GM23338 (cell line): ENCODE measurements at regions not wholly inside any gene's neighbourhood (a gene's known extent, or its start where the extent isn't known, plus 50 kb on each side); places are given as distances from the start of the nearest gene placed in this dataset.
A peak's percentile ranks its signal among the peaks of the same experiment; 100 is the strongest.

Experiments
- ATAC-seq: fragments of 200-7000 bp; cut with Tn5 transposase; 3 replicates; pipeline ENCODE4 v1.9.1; 2020
- DNase-seq: peaks from one replicate; pipeline ENCODE4 v3.0.0-alpha.2; 2015; ENCODE audit warnings: low spot score
- H2AFZ ChIP-seq: fragments of 200-600 bp; sonication (generic); 2 replicates; pipeline ENCODE4 v1.8.0; 2016; ENCODE audit warnings: antibody characterized with exemption, mild to moderate bottlenecking, moderate library complexity
- H3F3A ChIP-seq: fragments of 200-600 bp; sonication (generic); replicated peaks from 2 replicates; pipeline ENCODE4 v1.8.0; 2017; ENCODE audit warnings: antibody characterized with exemption, mixed run types, low read depth
- H3K27ac ChIP-seq: fragments of 200-600 bp; sonication (generic); 2 replicates; pipeline ENCODE4 v1.6.1; 2016; ENCODE audit warnings: low read depth
- H3K27me3 ChIP-seq: fragments of 200-600 bp; sonication (generic); 2 replicates; pipeline ENCODE4 v1.8.0; 2016; ENCODE audit warnings: mild to moderate bottlenecking, mixed run types, moderate library complexity; ENCODE audit not compliant: insufficient read depth
- H3K36me3 ChIP-seq: fragments of 200-600 bp; sonication (generic); 2 replicates; pipeline ENCODE4 v1.8.0; 2016; ENCODE audit warnings: mild to moderate bottlenecking; ENCODE audit not compliant: insufficient read depth
- H3K4me1 ChIP-seq: fragments of 200-600 bp; sonication (generic); 2 replicates; pipeline ENCODE4 v1.8.0; 2016; ENCODE audit warnings: mild to moderate bottlenecking, moderate library complexity; ENCODE audit not compliant: insufficient read depth
- H3K4me2 ChIP-seq: fragments of 200-600 bp; sonication (generic); 2 replicates; pipeline ENCODE4 v1.7.1; 2017; ENCODE audit warnings: mixed run types
- H3K4me3 ChIP-seq: fragments of 200-600 bp; sonication (generic); 2 replicates; pipeline ENCODE4 v1.6.1; 2016; ENCODE audit warnings: mixed run types
- H3K79me2 ChIP-seq: fragments of 200-600 bp; sonication (generic); replicated peaks from 2 replicates; pipeline ENCODE4 v1.8.0; 2017; ENCODE audit warnings: mild to moderate bottlenecking; ENCODE audit not compliant: insufficient read depth
- H3K9me2 ChIP-seq: fragments of 200-600 bp; sonication (generic); 2 replicates; pipeline ENCODE4 v1.8.0; 2017; ENCODE audit not compliant: insufficient read depth
- H4K20me1 ChIP-seq: fragments of 200-600 bp; sonication (generic); replicated peaks from 2 replicates; pipeline ENCODE4 v1.8.0; 2017; ENCODE audit warnings: mild to moderate bottlenecking; ENCODE audit not compliant: insufficient read depth
- H3K27ac Mint-ChIP-seq: 2 replicates; pipeline ENCODE4 v1.8.0; 2020; ENCODE audit warnings: inconsistent platforms, mild to moderate bottlenecking, moderate library complexity, mixed read lengths
- H3K27me3 Mint-ChIP-seq: 3 replicates; pipeline ENCODE4 v1.8.0; 2022; ENCODE audit warnings: low read depth, mild to moderate bottlenecking, moderate library complexity, mixed read lengths, inconsistent platforms; ENCODE audit not compliant: insufficient read depth, poor library complexity
- H3K36me3 Mint-ChIP-seq: 3 replicates; pipeline ENCODE4 v1.8.0; 2021; ENCODE audit warnings: low read depth, mild to moderate bottlenecking, inconsistent platforms, moderate library complexity, mixed read lengths
- H3K4me1 Mint-ChIP-seq: 3 replicates; pipeline ENCODE4 v1.8.0; 2020; ENCODE audit warnings: mild to moderate bottlenecking, inconsistent platforms, mixed read lengths
- H3K4me3 Mint-ChIP-seq: 3 replicates; pipeline ENCODE4 v1.8.0; 2021; ENCODE audit warnings: moderate library complexity, mild to moderate bottlenecking, inconsistent platforms, mixed read lengths
- H3K9me3 Mint-ChIP-seq: 3 replicates; pipeline ENCODE4 v1.8.0; 2020; ENCODE audit warnings: moderate library complexity, mild to moderate bottlenecking, inconsistent platforms, mixed read lengths
- CREB1 ChIP-seq: fragments of 250-450 bp; sonication (Bioruptor Pico); IDR thresholded peaks from 2 replicates; pipeline ENCODE4 v1.5.0; 2020; ENCODE audit warnings: low read depth, mild to moderate bottlenecking, moderate library complexity
- JUNB ChIP-seq: IDR thresholded peaks from one replicate; pipeline ENCODE4 v1.6.1; 2016; ENCODE audit warnings: antibody characterized with exemption; ENCODE audit not compliant: unreplicated experiment
- NANOG ChIP-seq: IDR thresholded peaks from 2 replicates; pipeline ENCODE4 v1.6.1; 2016; ENCODE audit warnings: antibody characterized with exemption, borderline replicate concordance
- STAT1 ChIP-seq: IDR thresholded peaks from one replicate; pipeline ENCODE4 v1.6.1; 2016; ENCODE audit warnings: antibody characterized with exemption; ENCODE audit not compliant: unreplicated experiment
- ZNF114 ChIP-seq: fragments of 250-450 bp; sonication (Bioruptor Pico); IDR thresholded peaks from 2 replicates; pipeline ENCODE4 v1.5.0; 2020; ENCODE audit warnings: mild to moderate bottlenecking, moderate library complexity
- TF ChIP-seq, protein P1 (sequence below): fragments of 250-450 bp; sonication (Bioruptor Pico); IDR thresholded peaks from 2 replicates; pipeline ENCODE4 v1.5.0; 2020; ENCODE audit warnings: mild to moderate bottlenecking, moderate library complexity
- TF ChIP-seq, protein P2 (sequence below), 2 experiments: fragments of 200-600 bp in 1 of 2; sonication (generic) in 1 of 2; conservative IDR thresholded peaks; 2 replicates each; pipeline versions ENCODE4 v1.5.1 to v1.6.1; 2016 to 2017; ENCODE audit warnings: antibody characterized with exemption in 2 of 2, low read depth in 2 of 2, mild to moderate bottlenecking in 2 of 2, moderate library complexity in 1 of 2

- no peaks in the 10 kb centered on the region for H3K27me3 Mint-ChIP-seq
- H2AFZ ChIP-seq = no peak overlapping the region
These were observed 279.0 kb downstream of the ARAP2 start for GRCh38 chr4:35965300-35965699.

GRCh38 chr4:35966566-35966965 is 277.7 kb downstream of the ARAP2 start:
- H4K20me1 ChIP-seq = no peaks in the 10 kb centered on the region
- no peaks in the 10 kb centered on the region for H3K79me2 ChIP-seq
- no peaks in the 10 kb centered on the region for H3K36me3 ChIP-seq
- H3K27ac ChIP-seq = no peak overlapping the region
- Mint-ChIP-seq H3K27ac (no peak overlapping the region), H3K4me1 (no peaks in the 10 kb centered on the region), H3K4me3 (no peak overlapping the region), H3K9me3 (no peaks in the 10 kb centered on the region), H3K27me3 (no peaks in the 10 kb centered on the region), H3K36me3 (no peaks in the 10 kb centered on the region)
- H3K9me2 ChIP-seq = no peaks in the 10 kb centered on the region
- no peak overlapping the region for H3K4me3 ChIP-seq
- DNase-seq (no peak), ATAC-seq (no peak)
- no peak overlapping the region for H3K4me2 ChIP-seq
- no peaks in the 10 kb centered on the region for H3F3A ChIP-seq
- no peaks in the 10 kb centered on the region for H3K4me1 ChIP-seq
- no peaks in the 10 kb centered on the region for H3K27me3 ChIP-seq
- TF ChIP-seq STAT1 = no peak
- no peak overlapping the region for H2AFZ ChIP-seq

More at GRCh38 chr4:35965300-35965699, 279.0 kb downstream of the ARAP2 start:
- no peak for DNase-seq
- no peaks in the 10 kb centered on the region for H3K9me3 Mint-ChIP-seq
- no peak overlapping the region for H3K27ac ChIP-seq
- H3K27ac Mint-ChIP-seq = no peak overlapping the region
- no peaks in the 10 kb centered on the region for H4K20me1 ChIP-seq
- no peaks in the 10 kb centered on the region for H3K79me2 ChIP-seq
- no peaks in the 10 kb centered on the region for H3K27me3 ChIP-seq
- H3K4me1 Mint-ChIP-seq = no peaks in the 10 kb centered on the region
- no peak overlapping the region for H3K4me3 Mint-ChIP-seq
- ATAC-seq = no peak
- no peaks in the 10 kb centered on the region for H3K4me1 ChIP-seq
- no peaks in the 10 kb centered on the region for H3K9me2 ChIP-seq
- no peak overlapping the region for H3K4me2 ChIP-seq
- no peaks in the 10 kb centered on the region for H3K36me3 Mint-ChIP-seq
- H3K4me3 ChIP-seq = no peak overlapping the region
- TF ChIP-seq JUNB = no peak
- no peak for TF ChIP-seq ZNF114 (CRISPR knock-in tag)
- no peaks in the 10 kb centered on the region for H3F3A ChIP-seq
- H3K36me3 ChIP-seq = no peaks in the 10 kb centered on the region

DNA sequence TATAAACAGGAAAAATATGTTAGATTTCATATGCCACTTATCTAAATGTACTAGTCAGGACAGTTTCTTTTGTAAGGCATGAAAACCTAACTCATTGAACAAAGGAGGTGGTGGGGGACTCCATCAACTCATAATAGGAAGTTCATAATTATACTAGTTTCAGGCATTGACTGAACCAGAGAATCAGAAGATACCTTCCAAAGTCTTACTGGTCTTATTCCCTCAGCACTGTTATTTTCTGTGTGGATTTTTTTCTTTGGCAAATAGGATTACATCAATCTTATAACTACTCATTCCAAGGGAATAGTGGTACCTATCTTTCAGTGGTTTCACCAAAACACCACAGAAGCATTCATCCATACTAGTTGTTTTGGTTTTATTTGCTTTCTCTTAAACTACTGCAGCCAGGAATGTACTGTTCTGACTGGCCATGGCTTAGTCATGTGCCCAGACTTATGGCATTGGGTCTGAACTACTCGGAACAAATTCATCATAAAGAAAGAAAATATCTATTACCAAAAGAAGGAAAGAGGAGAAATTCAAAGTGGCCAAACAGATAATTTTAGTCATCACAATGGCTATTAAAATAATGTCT is 273.9 kb downstream of the ARAP2 start:
- DNase-seq (no peak), ATAC-seq (no peak)
- no peak overlapping the region for H3K4me3 Mint-ChIP-seq
- Histone ChIP-seq H3K4me3 (no peak overlapping the region), H3K4me1 (no peaks in the 10 kb centered on the region), H3K9me2 (no peaks in the 10 kb centered on the region), H3K36me3 (no peaks in the 10 kb centered on the region), H3F3A (no peaks in the 10 kb centered on the region), H3K79me2 (no peaks in the 10 kb centered on the region), H3K4me2 (no peak overlapping the region), H3K27me3 (no peaks in the 10 kb centered on the region), H3K27ac (no peak overlapping the region), H2AFZ (0 out of 2 replicates have a peak overlapping the region, but pooled peaks have one; percentile 52), H4K20me1 (no peaks in the 10 kb centered on the region)
- H3K36me3 Mint-ChIP-seq = no peaks in the 10 kb centered on the region
- no peaks in the 10 kb centered on the region for H3K4me1 Mint-ChIP-seq
- H3K27me3 Mint-ChIP-seq = no peaks in the 10 kb centered on the region
- H3K9me3 Mint-ChIP-seq = no peaks in the 10 kb centered on the region
- H3K27ac Mint-ChIP-seq = no peak overlapping the region
- TF ChIP-seq, protein P1, sequence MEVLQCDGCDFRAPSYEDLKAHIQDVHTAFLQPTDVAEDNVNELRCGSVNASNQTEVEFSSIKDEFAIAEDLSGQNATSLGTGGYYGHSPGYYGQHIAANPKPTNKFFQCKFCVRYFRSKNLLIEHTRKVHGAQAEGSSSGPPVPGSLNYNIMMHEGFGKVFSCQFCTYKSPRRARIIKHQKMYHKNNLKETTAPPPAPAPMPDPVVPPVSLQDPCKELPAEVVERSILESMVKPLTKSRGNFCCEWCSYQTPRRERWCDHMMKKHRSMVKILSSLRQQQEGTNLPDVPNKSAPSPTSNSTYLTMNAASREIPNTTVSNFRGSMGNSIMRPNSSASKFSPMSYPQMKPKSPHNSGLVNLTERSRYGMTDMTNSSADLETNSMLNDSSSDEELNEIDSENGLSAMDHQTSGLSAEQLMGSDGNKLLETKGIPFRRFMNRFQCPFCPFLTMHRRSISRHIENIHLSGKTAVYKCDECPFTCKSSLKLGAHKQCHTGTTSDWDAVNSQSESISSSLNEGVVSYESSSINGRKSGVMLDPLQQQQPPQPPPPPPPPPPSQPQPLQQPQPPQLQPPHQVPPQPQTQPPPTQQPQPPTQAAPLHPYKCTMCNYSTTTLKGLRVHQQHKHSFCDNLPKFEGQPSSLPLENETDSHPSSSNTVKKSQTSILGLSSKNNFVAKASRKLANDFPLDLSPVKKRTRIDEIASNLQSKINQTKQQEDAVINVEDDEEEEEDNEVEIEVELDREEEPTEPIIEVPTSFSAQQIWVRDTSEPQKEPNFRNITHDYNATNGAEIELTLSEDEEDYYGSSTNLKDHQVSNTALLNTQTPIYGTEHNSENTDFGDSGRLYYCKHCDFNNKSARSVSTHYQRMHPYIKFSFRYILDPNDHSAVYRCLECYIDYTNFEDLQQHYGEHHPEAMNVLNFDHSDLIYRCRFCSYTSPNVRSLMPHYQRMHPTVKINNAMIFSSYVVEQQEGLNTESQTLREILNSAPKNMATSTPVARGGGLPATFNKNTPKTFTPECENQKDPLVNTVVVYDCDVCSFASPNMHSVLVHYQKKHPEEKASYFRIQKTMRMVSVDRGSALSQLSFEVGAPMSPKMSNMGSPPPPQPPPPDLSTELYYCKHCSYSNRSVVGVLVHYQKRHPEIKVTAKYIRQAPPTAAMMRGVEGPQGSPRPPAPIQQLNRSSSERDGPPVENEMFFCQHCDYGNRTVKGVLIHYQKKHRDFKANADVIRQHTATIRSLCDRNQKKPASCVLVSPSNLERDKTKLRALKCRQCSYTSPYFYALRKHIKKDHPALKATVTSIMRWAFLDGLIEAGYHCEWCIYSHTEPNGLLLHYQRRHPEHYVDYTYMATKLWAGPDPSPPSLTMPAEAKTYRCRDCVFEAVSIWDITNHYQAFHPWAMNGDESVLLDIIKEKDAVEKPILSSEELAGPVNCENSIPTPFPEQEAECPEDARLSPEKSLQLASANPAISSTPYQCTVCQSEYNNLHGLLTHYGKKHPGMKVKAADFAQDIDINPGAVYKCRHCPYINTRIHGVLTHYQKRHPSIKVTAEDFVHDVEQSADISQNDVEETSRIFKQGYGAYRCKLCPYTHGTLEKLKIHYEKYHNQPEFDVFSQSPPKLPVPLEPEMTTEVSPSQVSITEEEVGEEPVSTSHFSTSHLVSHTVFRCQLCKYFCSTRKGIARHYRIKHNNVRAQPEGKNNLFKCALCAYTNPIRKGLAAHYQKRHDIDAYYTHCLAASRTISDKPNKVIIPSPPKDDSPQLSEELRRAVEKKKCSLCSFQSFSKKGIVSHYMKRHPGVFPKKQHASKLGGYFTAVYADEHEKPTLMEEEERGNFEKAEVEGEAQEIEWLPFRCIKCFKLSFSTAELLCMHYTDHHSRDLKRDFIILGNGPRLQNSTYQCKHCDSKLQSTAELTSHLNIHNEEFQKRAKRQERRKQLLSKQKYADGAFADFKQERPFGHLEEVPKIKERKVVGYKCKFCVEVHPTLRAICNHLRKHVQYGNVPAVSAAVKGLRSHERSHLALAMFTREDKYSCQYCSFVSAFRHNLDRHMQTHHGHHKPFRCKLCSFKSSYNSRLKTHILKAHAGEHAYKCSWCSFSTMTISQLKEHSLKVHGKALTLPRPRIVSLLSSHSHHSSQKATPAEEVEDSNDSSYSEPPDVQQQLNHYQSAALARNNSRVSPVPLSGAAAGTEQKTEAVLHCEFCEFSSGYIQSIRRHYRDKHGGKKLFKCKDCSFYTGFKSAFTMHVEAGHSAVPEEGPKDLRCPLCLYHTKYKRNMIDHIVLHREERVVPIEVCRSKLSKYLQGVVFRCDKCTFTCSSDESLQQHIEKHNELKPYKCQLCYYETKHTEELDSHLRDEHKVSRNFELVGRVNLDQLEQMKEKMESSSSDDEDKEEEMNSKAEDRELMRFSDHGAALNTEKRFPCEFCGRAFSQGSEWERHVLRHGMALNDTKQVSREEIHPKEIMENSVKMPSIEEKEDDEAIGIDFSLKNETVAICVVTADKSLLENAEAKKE = no peak
- TF ChIP-seq, protein P2, sequence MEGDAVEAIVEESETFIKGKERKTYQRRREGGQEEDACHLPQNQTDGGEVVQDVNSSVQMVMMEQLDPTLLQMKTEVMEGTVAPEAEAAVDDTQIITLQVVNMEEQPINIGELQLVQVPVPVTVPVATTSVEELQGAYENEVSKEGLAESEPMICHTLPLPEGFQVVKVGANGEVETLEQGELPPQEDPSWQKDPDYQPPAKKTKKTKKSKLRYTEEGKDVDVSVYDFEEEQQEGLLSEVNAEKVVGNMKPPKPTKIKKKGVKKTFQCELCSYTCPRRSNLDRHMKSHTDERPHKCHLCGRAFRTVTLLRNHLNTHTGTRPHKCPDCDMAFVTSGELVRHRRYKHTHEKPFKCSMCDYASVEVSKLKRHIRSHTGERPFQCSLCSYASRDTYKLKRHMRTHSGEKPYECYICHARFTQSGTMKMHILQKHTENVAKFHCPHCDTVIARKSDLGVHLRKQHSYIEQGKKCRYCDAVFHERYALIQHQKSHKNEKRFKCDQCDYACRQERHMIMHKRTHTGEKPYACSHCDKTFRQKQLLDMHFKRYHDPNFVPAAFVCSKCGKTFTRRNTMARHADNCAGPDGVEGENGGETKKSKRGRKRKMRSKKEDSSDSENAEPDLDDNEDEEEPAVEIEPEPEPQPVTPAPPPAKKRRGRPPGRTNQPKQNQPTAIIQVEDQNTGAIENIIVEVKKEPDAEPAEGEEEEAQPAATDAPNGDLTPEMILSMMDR (conservative IDR thresholded peaks at IDR 0.05; ENCODE audit: low read depth in 2 of 2) = no peak
- TF ChIP-seq CREB1 (no peak), NANOG (no peak)
